DMS53 (cell line): ENCODE measurements at regions not wholly inside any gene's neighbourhood (a gene's known extent, or its start where the extent isn't known, plus 50 kb on each side); places are given as distances from the start of the nearest gene placed in this dataset.

ENCODE experiments used
- DNase-seq: peaks from one replicate; lab custom pipeline; 2025; lab: John Stamatoyannopoulos, UW

DNA sequence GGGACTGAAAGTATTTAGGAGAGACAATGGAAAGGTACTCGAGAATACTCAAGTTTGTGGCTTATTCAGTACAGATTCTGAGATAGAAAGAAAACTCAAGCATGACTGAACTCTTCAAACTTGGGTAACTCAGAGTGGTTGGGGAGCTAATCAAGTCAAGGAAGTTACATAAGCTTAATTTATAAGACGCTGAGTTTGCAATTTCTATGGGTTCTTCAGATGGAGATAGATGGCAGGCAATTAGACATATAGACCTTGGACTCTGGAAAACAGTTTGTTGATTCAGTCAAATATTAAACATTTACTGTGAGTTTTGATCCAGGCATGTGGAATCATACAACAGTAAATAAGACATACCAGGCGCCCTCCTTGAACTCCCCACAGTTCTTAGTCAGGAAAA is 1749.9 kb upstream of the TENM3 start:
- no peak for DNase-seq

DNA sequence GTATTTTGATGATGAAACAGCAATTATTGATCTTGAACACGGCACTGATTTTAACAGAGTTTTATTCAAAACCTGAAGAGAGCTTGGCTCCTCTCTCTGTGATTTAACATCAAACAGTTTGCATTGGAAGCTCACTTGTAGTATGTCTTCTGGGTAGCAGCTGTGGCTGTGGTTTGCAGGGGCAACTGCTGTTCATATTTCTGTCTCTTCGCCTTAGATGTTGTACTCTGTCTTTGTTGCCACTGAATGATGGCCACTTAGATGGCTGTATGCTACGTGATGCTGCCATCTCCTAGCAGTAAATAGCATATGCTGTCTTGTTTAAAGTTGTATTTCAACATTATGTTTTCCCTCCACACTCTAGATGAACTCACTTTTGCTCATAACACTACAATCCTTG is 1743.0 kb upstream of the TENM3 start:
- DNase-seq = no peak

DNA sequence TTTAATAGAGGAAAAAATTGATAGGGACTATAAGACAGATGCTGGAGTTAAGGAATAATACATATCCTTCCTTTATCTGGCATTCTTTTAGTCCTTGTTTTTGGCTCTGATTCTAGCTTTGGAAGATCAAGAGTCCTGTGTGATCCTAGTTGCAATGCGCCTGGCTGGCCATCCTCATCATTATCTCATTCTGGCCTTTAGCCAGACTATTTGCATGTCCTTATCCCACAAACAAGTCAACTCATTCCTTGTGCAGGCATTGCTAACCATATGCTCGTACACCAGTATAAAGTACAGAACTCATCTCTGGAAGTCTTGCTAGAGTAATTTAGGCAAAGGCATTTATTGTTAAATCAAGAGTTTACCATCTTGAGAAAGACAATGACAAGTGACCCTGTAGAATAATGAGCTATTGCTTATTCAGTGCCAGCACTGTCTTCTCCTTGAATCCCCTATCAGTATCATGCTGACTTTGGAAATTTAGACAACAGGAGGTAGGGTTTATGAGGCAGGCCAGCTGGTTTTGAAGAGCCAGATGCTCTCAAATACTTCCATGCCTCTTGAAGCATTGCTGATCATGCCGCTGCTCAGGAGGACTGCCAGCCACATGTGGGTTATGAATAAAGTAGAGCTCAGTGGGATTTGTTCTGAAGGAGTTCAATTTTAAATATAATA is 1730.3 kb upstream of the TENM3 start:
- DNase-seq = no peak

DNA sequence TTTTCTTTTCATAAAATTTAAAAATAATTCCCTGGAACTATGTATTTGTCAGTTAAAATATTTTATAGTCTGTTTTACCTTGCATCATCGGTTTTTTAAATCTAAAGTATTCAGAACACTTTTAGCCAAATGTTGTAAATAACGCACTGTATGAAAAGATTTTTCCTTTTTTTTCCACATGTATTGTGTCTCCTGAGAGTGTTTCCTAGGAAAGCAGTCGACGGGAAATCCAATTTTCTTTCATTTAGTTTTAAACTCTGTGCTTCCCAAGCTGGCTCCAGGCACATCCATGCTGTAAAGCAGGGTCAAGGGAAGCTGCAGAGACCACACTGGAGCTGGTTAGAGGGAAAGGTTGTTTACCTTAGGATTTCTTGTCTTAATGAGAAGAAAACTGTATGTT is 1724.3 kb upstream of the TENM3 start:
- no peak for DNase-seq

DNA sequence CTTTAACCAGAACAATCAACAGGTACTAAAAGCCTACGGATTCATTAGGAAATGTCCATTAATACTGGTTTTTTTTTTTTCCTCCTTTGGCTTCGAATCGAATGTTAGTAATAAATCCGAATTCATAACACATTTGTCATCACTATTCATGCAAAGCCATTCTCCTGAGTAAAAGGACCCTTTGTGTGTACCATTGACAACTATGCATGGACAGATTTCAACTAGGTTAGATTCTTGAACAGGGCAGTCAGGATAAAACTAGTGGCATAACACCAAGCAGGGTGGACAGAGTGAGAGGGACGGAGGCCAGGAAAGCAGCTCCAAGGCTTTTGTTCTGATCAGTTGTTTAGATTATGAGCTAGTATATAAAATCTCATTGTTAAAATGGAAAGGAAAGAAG is 1722.0 kb upstream of the TENM3 start:
- DNase-seq = no peak

DNA sequence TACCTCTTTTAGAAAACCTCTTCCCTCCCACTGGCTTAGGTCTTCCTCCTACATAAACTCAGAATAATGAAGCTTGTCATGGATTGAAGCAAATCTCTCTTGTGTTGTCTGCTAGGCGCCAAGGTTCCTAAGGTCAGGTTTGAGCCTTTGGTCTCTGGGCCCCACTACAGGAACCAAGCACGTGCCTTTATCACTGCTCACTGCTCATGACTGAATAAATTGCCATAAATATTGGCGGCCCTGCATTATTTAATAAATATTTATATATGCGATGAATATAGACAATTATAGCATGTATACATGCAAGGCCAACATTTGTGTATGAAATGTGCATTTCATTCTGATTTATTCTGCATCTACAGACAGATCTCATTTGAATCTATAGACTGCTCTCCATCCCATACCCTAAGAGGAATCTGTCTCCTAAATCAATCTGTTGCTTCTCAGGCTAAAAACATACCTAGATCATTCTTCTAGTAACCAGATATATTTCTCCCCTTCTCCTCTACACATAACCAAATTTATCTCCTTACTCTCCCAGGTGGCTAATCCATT is 1717.6 kb upstream of the TENM3 start:
- DNase-seq = no peak

DNA sequence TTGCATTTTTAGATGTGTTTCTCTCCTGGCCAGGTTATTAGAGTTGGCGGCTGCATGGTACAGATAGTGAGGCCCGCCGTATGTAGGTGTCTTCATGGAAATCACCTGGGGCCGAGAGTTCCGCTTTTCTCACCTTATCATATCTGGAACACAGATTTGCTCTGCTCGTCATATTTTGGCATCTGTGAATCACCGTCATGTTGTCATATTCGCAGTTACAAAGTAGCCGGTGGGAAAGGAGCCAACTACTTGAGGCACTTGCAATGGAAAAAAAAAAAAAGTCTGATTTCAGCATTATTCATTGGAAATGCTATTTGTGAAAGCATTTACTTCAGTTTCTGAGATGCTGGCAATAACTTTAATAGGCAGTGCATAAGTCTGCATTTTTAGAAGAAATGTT is 1715.2 kb upstream of the TENM3 start:
- no peak for DNase-seq

DNA sequence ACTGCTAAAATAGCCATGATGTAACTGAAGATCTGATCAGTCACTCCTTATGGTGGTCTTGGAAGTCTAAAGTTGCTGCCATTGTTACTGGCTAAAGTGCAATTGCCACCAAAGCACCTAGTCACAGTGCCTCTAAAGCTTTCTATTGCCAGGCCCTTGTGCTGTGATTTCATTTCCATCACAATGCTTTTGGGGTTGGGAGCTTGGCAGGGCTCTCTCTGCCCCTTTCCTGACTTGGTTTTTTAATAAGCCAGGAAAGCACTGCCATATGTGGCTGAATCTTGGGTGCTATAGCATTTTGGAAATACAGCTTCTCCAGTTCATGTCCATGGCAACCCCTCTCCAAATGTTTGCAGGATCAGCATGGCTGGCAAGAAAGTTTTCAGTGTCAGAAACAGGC is 1712.4 kb upstream of the TENM3 start:
- DNase-seq = no peak

DNA sequence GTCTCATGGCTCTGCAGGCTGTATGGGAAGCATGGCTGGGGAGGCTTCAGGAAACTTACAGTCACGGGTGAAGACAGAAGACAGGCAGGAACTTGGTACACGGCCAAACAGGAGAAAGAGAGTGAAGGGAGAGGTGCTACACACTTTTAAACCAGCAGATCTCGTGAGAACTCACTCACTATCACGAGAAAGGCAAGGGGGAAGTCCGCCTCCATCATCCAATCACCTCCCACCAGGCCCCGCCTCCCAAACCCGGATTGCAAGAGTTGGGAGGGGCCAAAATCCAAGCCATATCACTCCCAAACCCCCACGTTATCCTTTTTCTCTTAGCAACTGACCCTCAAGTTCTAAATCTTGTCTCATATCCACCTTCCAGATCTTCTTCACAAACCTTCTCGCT is 1710.5 kb upstream of the TENM3 start:
- DNase-seq = peak; percentile 7

DNA sequence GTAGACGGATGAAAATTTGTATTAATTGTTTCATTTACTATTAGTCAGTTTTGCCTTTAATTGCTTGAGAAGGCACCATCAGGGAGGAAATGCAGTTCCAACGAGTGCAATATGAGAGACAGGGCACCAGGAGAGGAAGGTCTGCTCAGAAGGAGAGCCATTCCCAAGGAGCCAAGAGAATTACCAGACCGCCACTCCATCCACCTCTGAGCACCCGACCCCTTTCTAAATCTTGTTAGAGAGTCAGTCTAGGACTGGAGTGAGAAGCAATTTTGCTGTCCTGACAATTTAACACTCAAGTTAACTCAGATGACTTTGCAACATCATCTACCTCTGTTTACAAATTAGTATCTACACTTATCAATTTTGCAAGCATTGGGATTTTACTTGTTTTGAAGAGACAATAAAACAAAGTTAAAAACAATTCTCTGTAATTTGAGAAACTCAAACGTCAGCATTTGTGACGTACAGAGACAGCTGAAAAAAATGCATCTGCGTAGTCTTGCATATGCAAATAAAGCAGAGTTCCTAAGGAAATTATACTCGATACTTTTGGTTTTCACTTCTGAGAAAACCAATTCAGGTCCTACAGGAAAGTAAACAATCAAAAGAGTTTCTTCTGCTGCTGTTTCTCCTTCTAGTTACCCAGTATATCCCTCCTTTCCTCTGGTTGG is 1704.7 kb upstream of the TENM3 start:
- DNase-seq = no peak

DNA sequence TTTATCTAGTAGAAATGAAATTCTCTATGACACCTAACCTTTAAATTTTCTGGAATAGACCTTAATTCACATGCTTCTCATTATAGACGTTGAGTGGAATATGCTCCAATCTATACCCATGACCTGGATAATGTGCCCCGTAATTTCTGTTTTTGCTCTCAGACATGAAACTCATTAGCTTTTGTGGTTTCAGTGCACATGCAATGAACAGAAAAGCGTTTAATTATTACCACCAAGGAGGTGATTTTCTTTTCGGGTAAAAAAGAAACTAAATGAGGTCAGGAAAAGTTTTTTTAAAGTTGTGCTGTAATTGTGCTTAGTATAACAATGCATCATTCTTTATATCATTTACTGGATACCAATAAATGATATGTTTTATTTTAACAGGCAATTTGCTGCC is 1703.9 kb upstream of the TENM3 start:
- no peak for DNase-seq

DNA sequence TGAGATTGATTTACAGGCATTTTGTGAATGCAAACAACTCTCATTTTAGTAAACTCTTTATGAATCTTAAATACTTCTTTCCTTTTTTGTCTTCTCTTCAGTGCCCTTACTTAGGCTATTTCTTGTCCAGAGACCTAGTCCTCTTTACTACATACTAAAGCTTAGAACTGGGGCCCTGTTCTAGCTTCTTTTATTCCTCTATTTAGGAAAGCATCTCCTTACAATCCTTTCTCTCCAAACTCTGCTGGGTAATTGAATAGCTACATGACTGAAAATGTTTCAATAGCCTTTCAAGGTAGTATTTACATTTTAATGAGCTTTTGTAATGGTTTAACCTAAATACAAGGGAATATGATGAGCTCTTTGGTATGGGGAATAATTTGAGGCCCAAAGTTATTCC is 1701.5 kb upstream of the TENM3 start:
- no peak for DNase-seq

DNA sequence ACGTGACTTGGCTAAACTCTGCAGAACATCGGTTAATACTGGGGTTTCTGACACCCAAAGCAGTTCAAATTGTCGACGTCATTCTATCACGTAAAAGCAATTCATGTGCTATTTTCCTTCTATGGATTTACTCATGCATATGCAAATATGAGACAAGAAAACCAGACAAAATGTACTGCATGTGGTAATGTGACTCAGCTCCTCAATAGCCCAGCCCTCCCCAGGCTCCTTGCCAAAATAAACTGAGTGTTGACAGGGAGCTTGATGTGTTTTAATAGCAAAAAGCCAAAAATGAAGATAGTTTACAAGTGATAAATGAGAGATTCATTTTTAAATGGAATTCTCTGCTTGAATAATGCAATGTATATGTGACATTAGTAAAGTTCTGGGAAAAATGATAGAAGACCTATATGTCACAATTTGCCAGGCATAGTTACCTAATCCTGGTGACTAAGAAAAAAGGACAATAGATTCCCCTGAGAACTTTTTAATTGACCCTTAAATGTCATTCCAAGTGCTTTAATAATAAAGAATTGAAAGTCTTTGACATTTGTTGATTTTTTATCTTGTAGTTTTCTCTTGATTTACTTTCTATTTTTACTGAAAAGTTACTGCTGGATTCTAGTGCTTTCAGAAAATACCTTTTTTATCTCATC is 1700.6 kb upstream of the TENM3 start:
- no peak for DNase-seq

DNA sequence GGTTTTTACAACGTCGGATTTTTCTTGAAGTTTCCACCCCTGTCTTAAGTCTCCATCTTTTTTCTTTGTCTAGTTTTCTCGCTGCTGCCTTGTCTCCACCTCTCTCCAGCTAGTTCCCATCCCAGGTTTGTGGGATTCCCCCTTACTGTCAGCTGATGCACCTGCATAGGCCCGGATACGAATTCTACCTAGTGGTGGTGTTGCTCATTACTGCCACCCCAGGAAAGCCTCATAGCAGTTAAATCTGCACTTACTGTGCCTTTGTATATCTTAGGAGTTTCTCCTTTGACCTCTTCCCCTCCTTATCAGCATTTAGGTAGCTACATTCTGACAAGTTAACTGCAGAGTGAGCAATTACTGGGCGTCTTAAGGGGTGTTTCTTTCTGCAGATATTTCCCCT is 1693.1 kb upstream of the TENM3 start:
- DNase-seq = no peak

DNA sequence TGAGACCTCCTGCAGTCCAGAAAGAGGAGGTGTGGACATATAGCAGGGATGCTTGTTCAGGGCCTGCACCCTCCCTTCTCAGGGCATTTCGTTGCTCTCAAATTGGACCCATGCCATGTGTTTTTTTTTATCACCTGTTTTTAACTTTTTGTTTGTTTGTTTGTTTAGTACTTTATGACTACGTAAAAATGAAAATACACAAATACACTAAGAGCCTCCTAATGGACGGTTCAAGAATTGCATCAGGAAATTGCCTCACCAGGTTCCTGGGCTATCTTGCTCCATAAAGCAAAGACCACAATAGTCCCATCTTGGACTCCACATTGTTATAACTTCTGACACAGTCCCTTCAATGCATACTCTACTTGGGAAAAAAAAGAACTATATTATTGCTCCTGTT is 1685.9 kb upstream of the TENM3 start:
- peak; percentile 6 for DNase-seq

DNA sequence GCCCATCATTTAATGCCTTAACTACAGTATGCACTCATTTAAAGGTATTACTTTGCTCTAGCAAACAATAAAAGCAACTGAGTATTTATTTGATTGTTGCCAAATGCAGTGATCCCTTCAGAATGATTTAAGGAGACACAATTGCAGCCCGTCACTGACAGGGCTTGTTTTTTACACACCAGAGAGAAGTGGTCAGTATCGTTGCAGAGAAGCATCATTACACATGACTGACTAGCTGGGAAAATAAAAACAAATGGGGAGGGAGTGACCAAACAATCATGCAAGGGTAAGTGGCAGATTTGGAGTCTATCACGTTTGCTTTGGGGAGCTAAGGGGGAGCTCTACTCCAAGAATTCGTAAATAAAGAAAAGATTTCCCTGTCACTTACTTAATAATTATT is 1685.3 kb upstream of the TENM3 start:
- DNase-seq = no peak

DNA sequence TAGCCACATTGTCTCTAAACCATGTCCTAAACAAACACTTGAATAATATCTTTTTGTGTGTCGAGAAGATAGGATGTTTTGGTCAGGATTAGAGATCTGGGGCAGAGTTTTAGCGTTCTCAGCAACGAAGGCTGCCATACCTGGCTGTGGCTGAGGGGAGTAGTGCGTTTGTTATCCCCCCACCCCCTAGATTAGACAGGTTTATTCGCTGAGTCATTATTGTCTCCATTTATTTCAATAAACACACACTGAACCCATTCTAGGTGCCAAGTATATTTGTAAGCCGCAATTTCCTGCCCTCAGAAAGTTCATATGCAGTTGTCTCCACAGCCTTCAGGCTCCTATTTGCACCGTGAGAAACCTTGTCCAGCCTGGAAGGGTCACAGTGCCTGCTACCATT is 1684.8 kb upstream of the TENM3 start:
- DNase-seq = no peak

DNA sequence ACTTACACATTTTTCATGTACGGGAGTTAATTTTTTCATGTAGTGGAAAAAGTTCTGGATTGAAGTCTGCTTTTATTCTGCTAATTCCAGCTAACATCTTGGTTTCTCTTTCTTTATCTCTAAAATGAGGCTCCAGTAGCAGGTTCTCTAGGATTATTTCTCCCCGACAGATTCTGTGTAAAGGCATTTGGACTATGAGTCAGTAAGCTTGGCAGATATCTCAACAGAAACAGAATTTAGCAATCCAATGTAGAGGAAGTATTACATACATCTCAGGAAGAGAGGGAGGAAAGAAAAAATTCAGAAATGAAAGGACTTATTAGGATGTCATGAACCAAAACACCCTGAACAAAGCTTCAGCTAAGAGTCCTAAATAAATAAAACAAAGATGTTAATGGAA is 1682.3 kb upstream of the TENM3 start:
- no peak for DNase-seq

DNA sequence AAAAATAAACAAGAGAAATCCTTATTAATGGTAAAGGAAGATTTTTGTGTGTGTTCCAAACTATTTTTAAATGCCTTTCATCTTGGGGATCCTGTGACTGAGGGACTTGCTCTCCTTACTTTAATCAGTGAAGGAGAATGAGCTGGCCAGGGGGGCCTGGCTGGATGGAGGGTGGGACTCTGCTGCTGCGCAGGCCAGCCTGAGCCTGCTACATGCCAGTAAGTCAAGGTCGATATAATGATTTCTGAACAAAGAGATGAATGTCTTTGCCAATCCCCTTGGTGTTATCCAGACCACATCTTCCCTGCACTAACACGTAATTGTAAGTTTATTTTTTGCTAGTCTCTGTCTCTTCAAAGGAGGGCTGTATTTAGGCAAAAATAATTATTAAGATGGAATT is 1679.2 kb upstream of the TENM3 start:
- no peak for DNase-seq

DNA sequence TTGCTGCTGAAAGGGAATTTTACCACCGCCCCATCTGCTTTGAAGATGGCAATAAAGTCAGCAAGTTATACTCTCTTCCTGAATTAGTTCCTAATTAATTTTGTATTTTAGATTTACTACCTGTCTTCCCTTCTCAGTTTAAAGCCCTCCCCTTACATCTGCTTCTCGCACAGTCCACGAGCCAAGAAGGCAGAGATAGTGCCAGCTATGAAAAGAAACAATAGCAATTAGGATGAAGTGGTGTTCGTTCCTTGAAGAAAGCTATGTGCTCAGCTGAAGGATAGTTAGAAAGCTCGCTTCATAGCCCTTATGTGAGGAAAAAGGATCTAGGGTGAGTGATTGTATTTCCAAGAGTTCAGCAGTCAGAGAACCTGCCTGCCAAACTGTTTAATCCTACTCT is 1678.8 kb upstream of the TENM3 start:
- DNase-seq = no peak

DNA sequence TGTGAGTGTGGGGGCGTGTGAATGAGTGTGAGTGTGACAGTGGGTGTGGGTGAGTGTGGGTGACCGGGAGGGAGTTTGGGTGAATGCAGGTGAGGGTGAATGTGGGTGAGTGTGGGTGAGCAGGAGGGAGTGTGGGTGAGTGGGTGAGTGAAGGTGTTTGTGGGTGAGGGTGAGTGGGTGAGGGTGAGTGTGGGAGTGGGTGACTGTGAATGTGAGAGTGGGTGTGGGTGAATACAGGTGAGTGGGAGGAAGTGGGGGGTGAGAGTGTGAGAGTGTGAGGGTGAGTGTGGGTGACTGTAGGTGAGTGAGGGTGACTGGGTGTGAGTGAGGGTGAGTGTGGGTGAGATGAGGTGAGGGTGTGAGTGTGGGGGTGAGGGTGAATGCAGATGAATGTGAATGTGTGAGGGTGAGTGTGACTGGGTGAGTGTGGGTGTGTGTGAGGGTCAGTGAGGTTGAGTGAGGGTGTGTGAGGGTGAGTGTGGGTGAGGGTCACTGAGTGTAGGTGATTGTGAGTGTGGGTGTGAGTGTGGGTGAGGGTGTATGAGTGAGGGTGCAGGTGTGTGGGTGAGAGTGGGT is 1677.3 kb upstream of the TENM3 start:
- DNase-seq = no peak

DNA sequence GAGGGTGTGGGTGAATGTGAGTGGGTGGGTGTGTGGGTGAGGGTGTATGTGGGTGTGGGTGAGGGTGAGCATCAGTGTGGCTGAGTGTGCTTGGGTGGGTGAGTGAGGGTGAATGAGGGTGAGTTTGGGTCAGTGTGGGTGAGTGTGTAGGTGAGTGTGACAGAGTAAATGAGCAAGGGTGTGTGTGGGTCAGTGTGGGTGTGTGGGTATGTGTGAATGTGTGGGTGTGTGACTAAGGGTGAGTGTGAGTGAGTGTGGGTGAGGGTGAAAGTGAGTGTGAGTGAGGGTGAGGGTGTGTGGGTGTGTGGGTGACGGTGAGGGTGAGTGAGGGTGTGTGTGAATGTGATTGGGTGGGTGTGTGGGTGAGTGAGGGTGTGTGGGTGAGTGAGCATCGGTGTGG is 1676.7 kb upstream of the TENM3 start:
- DNase-seq = no peak

DNA sequence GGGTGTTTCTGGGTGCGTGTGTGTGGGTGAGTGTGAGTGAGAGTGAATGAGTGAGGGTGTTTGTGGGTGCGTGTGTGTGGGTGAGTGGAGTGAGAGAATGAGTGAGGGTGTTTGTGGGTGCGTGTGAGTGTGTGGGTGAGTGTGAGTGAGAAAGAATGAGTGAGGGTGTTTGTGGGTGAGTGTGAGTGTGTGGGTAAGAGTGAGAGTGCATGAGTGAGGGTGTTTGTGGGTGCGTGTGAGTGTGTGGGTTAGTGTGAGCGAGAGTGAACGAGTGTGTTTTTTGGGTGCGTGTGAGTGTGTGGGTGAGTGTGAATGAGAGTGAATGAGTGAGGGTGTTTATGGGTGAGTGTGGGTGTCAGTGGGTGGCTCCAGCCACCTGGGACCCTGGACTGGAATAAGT is 1676.1 kb upstream of the TENM3 start:
- DNase-seq = no peak
